GM13977 (cell line): ENCODE measurements at regions not wholly inside any gene's neighbourhood (a gene's known extent, or its start where the extent isn't known, plus 50 kb on each side); places are given as distances from the start of the nearest gene placed in this dataset.

Experiments
- DNase-seq: peaks from one replicate; pipeline ENCODE4 v3.0.0; 2012; ENCODE audit warnings: low spot score
- in situ Hi-C: fragments of 300-500 bp; cut with MboI; formaldehyde crosslinking; loops from one replicate; pipeline ENCODE4 v1.12.0; 2022; ENCODE audit warnings: low sequenced_read_pairs, low pct_unique_long_range_greater_than_20kb, mixed read lengths, inconsistent platforms; ENCODE audit not compliant: unreplicated experiment
- TF ChIP-seq, protein P1 (sequence below): IDR thresholded peaks from 2 replicates; pipeline ENCODE4 v1.5.1; 2012; ENCODE audit warnings: mild to moderate bottlenecking, control low read depth; ENCODE audit not compliant: insufficient read depth; ENCODE audit errors: extremely low read depth, missing control alignments

DNA sequence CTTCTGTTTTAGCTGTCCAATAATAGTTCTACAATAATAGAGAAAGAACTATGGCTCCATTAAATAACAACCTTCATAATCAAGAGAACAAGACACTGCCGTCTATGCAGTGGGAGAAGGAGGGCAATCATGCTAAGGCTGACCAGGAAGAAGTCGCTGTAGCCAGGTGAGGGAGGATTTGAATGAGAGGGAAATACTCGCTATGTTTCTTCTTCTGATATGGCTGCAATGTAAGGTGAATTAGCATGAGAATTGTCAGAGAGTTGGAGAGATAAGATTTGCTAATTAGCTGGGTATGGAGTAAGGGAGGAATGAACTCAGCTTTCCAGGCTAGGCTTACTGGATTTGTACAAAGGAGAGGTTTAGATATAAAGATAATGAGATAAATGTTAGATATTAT, 555.4 kb upstream of the ZNF385D start:
- TF ChIP-seq, protein P1, sequence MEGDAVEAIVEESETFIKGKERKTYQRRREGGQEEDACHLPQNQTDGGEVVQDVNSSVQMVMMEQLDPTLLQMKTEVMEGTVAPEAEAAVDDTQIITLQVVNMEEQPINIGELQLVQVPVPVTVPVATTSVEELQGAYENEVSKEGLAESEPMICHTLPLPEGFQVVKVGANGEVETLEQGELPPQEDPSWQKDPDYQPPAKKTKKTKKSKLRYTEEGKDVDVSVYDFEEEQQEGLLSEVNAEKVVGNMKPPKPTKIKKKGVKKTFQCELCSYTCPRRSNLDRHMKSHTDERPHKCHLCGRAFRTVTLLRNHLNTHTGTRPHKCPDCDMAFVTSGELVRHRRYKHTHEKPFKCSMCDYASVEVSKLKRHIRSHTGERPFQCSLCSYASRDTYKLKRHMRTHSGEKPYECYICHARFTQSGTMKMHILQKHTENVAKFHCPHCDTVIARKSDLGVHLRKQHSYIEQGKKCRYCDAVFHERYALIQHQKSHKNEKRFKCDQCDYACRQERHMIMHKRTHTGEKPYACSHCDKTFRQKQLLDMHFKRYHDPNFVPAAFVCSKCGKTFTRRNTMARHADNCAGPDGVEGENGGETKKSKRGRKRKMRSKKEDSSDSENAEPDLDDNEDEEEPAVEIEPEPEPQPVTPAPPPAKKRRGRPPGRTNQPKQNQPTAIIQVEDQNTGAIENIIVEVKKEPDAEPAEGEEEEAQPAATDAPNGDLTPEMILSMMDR: no peak
- no peak for DNase-seq
- in situ Hi-C loops: no loop called here

DNA sequence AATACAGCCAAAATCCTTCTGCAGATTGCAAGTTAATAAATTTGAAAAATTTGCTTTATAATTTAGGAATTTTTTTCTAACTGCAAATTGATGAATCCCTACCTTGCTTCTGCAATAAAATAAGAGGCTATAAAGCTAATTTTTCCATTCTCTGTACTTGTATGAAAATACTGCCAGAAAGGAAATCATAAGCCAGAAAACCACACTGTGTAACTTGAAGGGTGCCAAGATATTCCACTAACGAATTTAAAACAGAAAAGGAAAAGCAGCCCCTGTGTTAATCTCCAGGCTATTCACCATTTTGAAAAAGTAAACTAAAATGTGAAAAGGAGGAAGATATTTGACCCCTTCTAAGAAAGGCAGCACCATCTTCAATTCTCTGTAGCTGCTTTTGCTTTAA, 557.9 kb upstream of the ZNF385D start:
- TF ChIP-seq, protein P1: no peak
- in situ Hi-C loops: no loop called here

DNA sequence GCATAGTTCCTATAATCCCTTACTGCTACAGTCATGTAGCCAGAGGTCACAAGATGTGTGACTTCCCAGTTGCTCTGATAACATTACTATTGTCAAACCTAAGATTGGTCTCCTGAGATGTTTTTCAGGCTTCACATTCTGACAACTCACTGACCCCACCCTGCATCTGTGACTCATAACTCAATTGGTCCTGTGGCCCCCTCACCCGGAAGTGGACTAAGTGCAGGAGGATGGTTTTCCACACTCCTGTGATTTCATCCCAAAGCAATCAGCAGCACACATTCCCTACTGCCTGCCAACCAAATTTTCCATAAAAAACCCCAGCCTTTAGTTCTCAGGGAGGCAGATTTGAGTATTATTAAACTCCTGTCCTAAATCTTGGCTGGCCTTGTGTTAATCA, 564.9 kb upstream of the ZNF385D start:
- in situ Hi-C loops: no loop called here
- no peak for DNase-seq
- TF ChIP-seq, protein P1: no peak

More for the DNA sequence above, 557.9 kb upstream of the ZNF385D start:
- no peak for DNase-seq

DNA sequence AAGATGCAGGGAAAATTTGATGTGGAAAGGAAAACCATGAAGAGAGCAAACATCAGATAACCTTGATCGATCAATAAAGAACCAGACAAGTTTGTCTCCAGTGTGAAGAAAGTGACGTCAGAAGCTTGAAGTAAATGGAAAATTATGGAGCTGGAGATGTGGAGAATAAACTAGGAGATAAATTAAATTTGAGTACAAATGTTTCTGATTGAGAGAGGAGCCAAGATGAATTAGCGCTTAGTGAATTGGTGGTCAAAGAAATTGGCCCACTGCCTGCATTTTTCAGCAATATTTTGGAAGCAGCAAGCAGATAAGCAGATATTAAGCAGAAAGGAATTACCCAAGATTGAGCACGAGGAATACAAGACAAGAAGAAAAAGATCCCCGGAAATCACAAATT, 567.3 kb upstream of the ZNF385D start:
- TF ChIP-seq, protein P1: no peak
- no peak for DNase-seq
- in situ Hi-C loops: no loop called here

DNA sequence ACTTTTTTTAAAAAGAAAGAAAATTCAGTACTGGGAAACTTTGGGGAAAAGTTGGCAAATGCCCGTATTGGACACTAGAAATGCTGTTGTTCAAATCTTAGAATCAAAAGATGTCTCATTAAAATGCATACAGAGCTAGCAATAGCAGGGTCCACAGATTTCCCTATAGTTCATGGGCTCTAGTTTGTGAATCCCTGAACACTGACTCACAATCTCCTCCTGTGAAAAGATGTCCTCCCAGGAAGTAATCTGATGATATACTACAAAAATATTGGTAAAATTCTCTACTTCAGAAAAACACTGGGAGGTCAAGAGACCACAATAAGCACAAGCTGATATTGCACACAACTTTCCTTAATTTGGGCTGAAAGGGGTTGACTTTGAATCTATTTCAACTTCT, 568.4 kb upstream of the ZNF385D start:
- no peak for DNase-seq
- TF ChIP-seq, protein P1: no peak
- in situ Hi-C loops: no loop called here

DNA sequence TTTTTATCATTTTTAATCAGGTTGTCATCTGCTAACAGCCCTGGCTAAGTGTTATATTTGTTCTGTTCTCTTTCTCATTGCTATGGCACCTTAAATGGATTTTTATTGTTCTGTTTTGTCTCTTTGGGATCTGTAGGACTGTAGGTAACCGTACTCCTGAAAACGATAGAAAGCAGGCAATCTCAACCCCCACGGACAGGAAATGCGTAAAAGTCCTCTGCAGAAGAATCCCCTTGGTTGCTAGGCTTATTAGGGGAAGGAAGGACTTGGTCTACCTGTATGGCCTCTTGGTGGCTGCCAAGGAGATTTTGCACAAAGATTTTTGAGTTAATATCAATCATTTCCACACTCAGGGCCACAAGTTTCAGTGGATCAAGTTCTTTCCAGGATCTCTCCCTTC, 571.9 kb upstream of the ZNF385D start:
- in situ Hi-C loops: no loop called here
- TF ChIP-seq, protein P1: no peak
- no peak for DNase-seq

DNA sequence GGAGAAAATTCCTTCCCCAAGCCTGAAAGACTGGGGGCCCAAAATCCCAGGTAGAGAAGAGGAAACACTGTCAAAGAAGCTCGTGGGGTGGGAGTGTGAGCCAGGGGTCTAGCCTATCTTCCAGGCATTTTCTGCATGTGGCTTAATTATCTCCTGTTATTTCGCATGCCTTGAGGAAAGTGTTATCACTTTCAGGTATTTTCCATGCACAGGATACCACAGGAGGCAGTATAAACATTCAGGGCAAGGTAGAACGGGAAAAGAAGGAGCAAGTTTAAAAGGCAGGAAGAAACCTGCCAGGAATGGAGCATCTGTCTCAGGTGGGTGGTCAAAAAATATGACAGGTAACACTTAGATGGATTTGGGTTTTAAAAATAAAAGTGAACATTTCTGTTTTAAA, 575.3 kb upstream of the ZNF385D start:
- TF ChIP-seq, protein P1: no peak
- DNase-seq: no peak
- in situ Hi-C loops: no loop called here
